ENCODE measurements at regions not wholly inside any gene's neighbourhood (a gene's known extent, or its start where the extent isn't known, plus 50 kb on each side); places are given as distances from the start of the nearest gene placed in this dataset.

GRCh38 chr10:100658269-100658668 is 87.1 kb upstream of the PAX2 start:
- Histone ChIP-seq H3K4me2 (replicated peaks; ENCODE audit: low read depth, low read length, poor library complexity, severe bottlenecking) (no peak overlapping the region), H3K4me1 (ENCODE audit: control insufficient read depth in 2 of 2, insufficient read depth in 2 of 2, low read length in 2 of 2) (peaks cover 24 to 26% of the 10 kb centered on the region in 2 donors), H2AFZ (ENCODE audit: insufficient read depth, low read depth, low read length, poor library complexity, severe bottlenecking) (no peak overlapping the region), H4K20me1 (ENCODE audit: control insufficient read depth, insufficient read depth, low read length, poor library complexity, severe bottlenecking) (no peaks in the 10 kb centered on the region), H3K36me3 (replicated peaks in 1 of 2; ENCODE audit: control extremely low read depth in 1 of 2, control insufficient read depth in 1 of 2, extremely low read depth in 1 of 2, insufficient read depth in 2 of 2, low read length in 1 of 2) (no peaks in the 10 kb centered on the region), H3K79me2 (ENCODE audit: control insufficient read depth, insufficient read depth, low read length) (no peaks in the 10 kb centered on the region), H3K27ac (ENCODE audit: low read length in 2 of 2) (no peak overlapping the region), H3K27me3 (replicated peaks in 1 of 4; ENCODE audit: control extremely low read depth in 1 of 4, control insufficient read depth in 3 of 4, insufficient read depth in 4 of 4, low read length in 3 of 4) (peaks cover 0 to 80% (median 42%) of the 10 kb centered on the region in 4 experiments), H3K9ac (ENCODE audit: low read length) (no peak overlapping the region), H3K9me3 (ENCODE audit: control extremely low read depth in 1 of 3, control insufficient read depth in 2 of 3, insufficient read depth in 1 of 3, low read length in 2 of 3) (peaks cover 0 to 38% (median 0%) of the 10 kb centered on the region in 3 donors), H3K4me3 (ENCODE audit: control extremely low read depth in 1 of 5, extremely low read depth in 1 of 5, insufficient read depth in 1 of 5, low read depth in 2 of 5, low read length in 4 of 5) (no peak overlapping the region)
- peaks cover 24% of the 10 kb centered on the region for H3K4me1 Mint-ChIP-seq
- CTCF ChIA-PET, result no interaction called here
- intact Hi-C loops (cut with micrococcal nuclease), result no loop called here
- no peak for ATAC-seq (ENCODE audit: low read depth)
- POLR2A ChIA-PET, result no interaction called here
- no peak overlapping the region for H3K27ac Mint-ChIP-seq
- H3K27me3 Mint-ChIP-seq, result peaks cover 79% of the 10 kb centered on the region
- H3K9me3 Mint-ChIP-seq (ENCODE audit: insufficient read depth), result no peaks in the 10 kb centered on the region
- no peak overlapping the region for H3K4me3 Mint-ChIP-seq
- no peak for TF ChIP-seq CTCF (IDR thresholded peaks at IDR 0.05)
- TF ChIP-seq EZH2 (IDR thresholded peaks at IDR 0.05; ENCODE audit: borderline replicate concordance, insufficient read depth, low read depth, low read length, poor library complexity, severe bottlenecking), result no peak
- no CpG with 5 or more reads among the region's 1 CpG for WGBS (ENCODE audit: insufficient coverage)
- no peak for DNase-seq

- Histone ChIP-seq H3K9me3 (ENCODE audit: control extremely low read depth in 1 of 3, control insufficient read depth in 2 of 3, insufficient read depth in 1 of 3, low read length in 2 of 3) (peaks cover 0 to 38% (median 0%) of the 10 kb centered on the region in 3 donors), H3K4me3 (ENCODE audit: control extremely low read depth in 1 of 5, extremely low read depth in 1 of 5, insufficient read depth in 1 of 5, low read depth in 2 of 5, low read length in 4 of 5) (no peak overlapping the region), H3K36me3 (replicated peaks in 1 of 2; ENCODE audit: control extremely low read depth in 1 of 2, control insufficient read depth in 1 of 2, extremely low read depth in 1 of 2, insufficient read depth in 2 of 2, low read length in 1 of 2) (no peaks in the 10 kb centered on the region), H3K4me2 (replicated peaks; ENCODE audit: low read depth, low read length, poor library complexity, severe bottlenecking) (no peak overlapping the region), H3K4me1 (ENCODE audit: control insufficient read depth in 2 of 2, insufficient read depth in 2 of 2, low read length in 2 of 2) (peaks cover 14 to 16% of the 10 kb centered on the region in 2 donors), H4K20me1 (ENCODE audit: control insufficient read depth, insufficient read depth, low read length, poor library complexity, severe bottlenecking) (no peaks in the 10 kb centered on the region), H2AFZ (ENCODE audit: insufficient read depth, low read depth, low read length, poor library complexity, severe bottlenecking) (no peak overlapping the region), H3K9ac (ENCODE audit: low read length) (no peak overlapping the region), H3K27ac (ENCODE audit: low read length in 2 of 2) (no peak overlapping the region), H3K27me3 (replicated peaks in 1 of 4; ENCODE audit: control extremely low read depth in 1 of 4, control insufficient read depth in 3 of 4, insufficient read depth in 4 of 4, low read length in 3 of 4) (peaks cover 0 to 72% (median 37%) of the 10 kb centered on the region in 4 experiments), H3K79me2 (ENCODE audit: control insufficient read depth, insufficient read depth, low read length) (no peaks in the 10 kb centered on the region)
- CTCF ChIA-PET, result no interaction called here
- no peaks in the 10 kb centered on the region for H3K9me3 Mint-ChIP-seq (ENCODE audit: insufficient read depth)
- H3K27ac Mint-ChIP-seq, result no peak overlapping the region
- DNase-seq, result no peak
- no peak overlapping the region for H3K4me3 Mint-ChIP-seq
- POLR2A ChIA-PET, result no interaction called here
- peaks cover 16% of the 10 kb centered on the region for H3K4me1 Mint-ChIP-seq
- no peak for TF ChIP-seq CTCF (IDR thresholded peaks at IDR 0.05)
- TF ChIP-seq EZH2 (IDR thresholded peaks at IDR 0.05; ENCODE audit: borderline replicate concordance, insufficient read depth, low read depth, low read length, poor library complexity, severe bottlenecking), result no peak
- no peak for ATAC-seq (ENCODE audit: low read depth)
- intact Hi-C loops (cut with micrococcal nuclease), result no loop called here
- WGBS (ENCODE audit: insufficient coverage), result 16% methylated on average over 42 of the region's 50 CpGs
- H3K27me3 Mint-ChIP-seq, result peaks cover 81% of the 10 kb centered on the region
Measured at GRCh38 chr10:100659361-100660098, 85.9 kb upstream of the PAX2 start.
